Hematopoietic multipotent progenitor cell (in vitro differentiated cells): ENCODE measurements at regions not wholly inside any gene's neighbourhood (a gene's known extent, or its start where the extent isn't known, plus 50 kb on each side); places are given as distances from the start of the nearest gene placed in this dataset.

Experiments used
- DNase-seq, 3 donors: peaks; one replicate each; pipeline ENCODE4 v3.0.0-alpha.2; 2011 to 2015; ENCODE audit warnings: low read depth in 2 of 3, low spot score in 2 of 3

DNA sequence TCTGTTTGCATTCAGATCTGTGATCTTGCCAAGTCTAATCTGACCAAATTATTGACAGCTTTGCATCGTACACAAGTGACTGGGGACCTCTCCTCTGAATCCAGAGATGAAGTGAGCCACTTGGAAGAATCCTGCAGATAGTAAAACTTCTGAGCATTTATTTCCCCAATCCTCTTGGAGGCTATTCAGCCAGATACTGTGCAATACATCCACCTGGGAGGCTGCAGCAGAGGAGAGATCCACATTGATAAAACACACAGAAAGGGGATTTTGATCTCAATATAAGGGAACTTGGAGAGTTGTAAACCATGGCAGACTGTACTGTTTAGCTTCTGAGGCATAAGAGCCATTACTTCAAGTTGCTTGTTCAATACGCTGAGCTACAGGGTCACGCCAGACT lies 654.6 kb downstream of the MTRR start:
- no peak for DNase-seq

GRCh38 chr5:8525819-8526218 lies 656.9 kb downstream of the MTRR start:
- no peak for DNase-seq

DNA sequence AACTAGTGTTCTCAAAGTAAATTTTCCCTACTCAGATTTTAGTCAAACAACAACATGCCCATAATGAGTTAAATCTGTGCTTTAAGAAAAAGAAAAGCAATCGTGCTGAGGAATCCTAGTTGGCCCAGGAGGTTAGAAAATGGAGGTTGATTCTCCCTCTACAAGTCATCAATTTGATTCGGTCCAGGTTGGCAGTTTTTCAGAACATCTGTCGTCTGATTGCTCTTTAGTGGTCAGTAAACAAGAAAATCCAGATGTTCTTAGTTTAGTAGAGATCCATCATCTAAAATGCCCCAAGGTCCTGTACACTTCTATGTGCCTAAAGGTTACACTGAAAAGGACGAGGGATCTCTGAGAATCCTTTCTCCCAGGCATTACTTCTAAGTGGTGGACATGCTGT lies 659.2 kb downstream of the MTRR start:
- no peak for DNase-seq

GRCh38 chr5:8538821-8539220 lies 669.9 kb downstream of the MTRR start:
- no peak for DNase-seq

GRCh38 chr5:8540317-8540716 lies 671.4 kb downstream of the MTRR start:
- DNase-seq = no peak

DNA sequence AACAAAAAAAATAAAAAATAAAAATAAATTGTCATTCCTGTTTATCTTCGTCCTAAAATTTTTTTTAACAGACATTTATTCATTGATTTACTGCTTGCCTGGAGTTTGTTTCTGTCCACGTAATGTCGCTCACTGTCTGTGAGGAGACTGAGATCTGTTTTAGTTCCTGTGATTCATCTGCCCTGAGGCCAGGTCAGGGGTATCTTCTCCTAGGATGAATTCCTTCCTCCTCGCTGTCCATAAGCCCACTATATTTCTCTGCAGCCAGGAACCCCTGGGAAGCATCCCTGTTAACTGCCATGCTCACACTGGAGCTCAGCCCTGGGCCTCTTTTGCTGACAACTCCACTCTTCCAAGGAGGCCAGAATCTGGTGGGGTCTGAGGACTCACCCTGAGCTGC lies 682.0 kb downstream of the MTRR start:
- no peak for DNase-seq

DNA sequence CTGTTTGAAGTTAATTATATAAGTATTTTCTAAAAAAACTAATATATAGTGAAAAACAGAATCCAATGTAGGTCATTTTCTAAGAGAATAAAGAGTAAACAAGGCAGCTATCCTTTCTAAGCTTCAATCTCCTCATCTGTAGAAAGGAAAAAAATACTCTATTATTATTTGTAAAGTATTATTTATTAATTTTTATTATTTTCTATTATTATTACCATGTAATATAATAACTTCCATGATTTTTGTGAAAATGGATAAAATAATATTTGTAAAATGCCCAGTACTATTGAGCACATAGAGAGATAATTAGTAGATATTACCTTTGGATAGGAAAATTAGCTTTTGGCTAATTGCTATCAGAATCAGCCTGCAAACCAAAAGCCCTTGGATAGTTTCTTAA lies 684.4 kb downstream of the MTRR start:
- DNase-seq = no peak

GRCh38 chr5:8557728-8558127 lies 688.8 kb downstream of the MTRR start:
- DNase-seq = no peak

GRCh38 chr5:8560776-8561175 lies 691.8 kb downstream of the MTRR start:
- DNase-seq = no peak

GRCh38 chr5:8561224-8561840 lies 692.4 kb downstream of the MTRR start:
- DNase-seq = no peak

DNA sequence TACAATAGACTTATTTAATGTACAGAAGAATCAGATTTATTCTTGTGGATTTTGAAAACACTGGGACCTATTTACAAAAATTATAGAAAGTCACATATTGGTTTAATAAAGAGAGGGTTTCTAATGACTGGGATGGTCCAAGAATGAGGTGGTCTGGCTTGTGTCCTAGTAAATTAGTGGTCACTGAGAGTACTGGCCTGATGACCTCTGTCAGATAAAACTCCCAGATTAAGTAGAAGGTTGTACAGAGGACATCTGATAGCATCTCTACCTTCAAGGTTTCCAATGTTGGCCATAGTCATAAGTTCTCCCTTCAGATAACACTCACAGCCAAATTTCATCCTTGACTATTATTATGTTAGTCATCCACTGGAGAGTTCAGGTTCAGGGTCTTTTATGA lies 692.9 kb downstream of the MTRR start:
- no peak for DNase-seq

- DNase-seq = peak in 1 of 3 donors; percentile 7
These were observed 694.6 kb downstream of the MTRR start for GRCh38 chr5:8563540-8563939.

GRCh38 chr5:8568858-8569257 lies 699.9 kb downstream of the MTRR start:
- no peak for DNase-seq

DNA sequence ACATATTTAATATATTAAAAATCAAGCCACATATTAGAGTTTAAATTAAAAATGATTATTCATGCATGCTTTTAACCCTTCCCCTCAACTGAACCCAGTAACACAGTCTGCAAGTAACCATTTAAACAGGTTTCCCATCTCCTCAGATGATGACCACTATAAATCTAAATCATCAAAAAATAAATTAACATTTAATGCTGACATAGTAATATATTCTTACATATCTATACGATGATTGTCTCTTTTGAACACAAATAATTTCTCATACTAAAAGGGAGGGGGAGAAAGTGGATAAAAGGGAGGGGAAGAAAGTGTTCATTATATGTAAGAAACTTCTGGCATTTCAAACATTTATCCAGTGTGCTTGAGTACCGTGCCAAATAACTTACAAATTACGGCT lies 701.6 kb downstream of the MTRR start:
- DNase-seq = no peak

- DNase-seq = no peak
These were observed 707.2 kb downstream of the MTRR start for GRCh38 chr5:8576178-8576577.

DNA sequence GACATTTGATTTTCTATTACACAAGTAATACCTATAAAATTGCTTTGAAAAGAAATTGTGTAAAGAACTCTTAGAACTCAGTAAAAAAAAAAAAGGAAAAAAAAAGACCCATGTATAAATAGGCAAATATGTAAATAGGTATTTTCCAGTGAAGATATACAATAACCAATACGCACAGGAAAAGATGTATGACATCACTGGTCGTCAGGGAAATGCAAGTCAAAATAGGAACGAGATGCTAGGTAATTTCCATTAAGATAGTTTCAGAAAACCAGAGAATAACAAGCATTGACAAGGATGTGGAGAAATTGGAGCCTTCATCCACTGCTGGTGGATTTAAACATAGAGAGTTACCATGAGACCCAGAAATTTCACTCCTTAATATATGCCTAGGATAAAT lies 708.8 kb downstream of the MTRR start:
- peak in 1 of 3 donors; percentile 25 for DNase-seq

DNA sequence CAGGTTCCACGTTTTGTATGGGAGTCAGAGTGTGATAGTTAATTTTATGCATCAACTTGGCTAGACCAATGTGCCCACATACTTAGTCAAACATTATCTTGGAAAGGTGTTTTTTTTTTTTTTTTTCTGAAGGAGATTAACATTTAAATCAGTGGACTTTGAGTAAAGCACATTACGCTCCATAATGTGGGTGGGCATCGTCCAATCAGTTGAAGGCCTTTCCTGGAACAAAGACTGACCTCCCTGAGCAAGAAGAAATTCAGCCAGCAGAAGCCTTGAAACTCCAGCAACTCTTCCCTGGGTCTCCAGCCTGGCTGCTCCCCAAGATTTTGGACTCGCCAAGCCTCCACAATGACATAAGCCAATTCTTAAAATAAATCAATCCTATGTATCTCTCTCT lies 711.4 kb downstream of the MTRR start:
- no peak for DNase-seq

- DNase-seq = no peak
These were observed 712.1 kb downstream of the MTRR start for GRCh38 chr5:8581047-8581446.

DNA sequence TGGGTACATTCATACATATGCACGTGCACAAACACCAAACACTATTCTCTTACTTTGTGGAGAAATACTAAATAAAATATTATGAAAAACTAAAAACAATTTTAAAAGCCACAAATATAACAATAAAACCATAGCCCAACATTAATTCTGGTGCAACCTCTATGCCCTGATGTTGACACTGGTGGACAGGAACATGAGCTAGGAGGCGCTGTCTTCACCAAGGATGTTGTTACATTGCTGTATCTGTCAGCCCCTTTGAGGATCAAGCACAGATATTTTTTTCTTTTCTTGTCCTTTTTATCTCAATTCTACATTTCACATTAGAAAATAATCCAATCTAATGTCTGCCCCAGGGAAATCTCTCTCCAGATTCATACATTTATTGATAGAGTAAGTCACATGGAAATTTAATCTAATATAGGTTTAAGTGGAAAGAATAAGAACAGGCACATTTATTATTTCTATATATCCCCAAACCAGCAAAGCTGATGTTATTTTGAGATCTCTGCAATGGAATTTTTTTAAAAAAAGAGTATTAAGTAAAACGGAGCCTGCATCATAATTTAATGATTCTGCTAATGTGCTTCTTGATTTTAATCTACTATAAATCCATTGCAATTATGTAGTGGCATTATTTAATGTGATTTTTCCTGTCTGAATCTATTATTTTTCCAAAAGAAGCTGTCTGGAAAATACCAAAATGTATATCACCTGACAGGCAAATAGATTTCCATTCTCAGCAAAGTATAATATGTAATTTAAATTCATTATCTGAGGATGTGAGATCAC lies 716.5 kb downstream of the MTRR start:
- no peak for DNase-seq

DNA sequence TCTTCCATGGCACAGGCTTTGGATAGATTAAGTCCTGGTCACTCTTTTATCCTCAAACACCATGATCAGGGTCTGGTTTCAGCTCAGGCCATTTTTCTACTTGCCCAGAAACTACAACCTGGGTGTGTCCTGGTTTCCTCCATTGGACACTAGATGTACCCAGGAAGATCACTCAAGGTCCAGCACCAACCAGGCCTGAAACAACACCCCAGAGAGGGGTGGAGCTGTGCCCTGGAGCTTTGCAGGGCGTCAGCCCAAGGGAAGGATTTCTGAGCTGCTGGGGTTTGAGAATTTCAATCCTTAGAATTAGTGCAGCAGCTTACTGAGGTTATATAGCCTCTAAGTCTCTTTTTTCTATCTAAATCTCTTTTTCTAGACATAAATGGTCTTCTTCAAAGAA lies 722.0 kb downstream of the MTRR start:
- DNase-seq = no peak

DNA sequence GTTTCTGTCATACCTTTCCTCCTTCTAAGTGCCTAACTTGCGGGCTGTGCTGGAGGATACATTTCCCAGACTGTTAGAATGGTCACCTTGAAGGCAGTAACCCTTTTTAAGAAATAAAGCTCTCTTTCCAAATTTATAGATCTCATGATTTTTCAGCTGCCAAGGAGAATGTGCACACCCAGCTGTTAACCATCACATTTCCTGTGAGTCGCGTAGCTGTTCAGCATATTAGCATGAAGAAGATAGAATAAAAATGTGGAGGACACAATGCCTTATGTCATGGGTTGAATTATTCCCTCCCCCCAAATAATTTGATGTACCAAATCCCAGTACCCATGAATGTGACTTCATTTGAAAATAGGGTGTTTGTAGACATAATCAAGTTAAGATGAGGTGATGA lies 729.4 kb downstream of the MTRR start:
- no peak for DNase-seq

GRCh38 chr5:8598996-8599395 lies 730.0 kb downstream of the MTRR start:
- no peak for DNase-seq

- no peak for DNase-seq
These were observed 731.9 kb downstream of the MTRR start for GRCh38 chr5:8600843-8601242.
